Left cardiac atrium (tissue), 4 donors: ENCODE measurements at regions not wholly inside any gene's neighbourhood (a gene's known extent, or its start where the extent isn't known, plus 50 kb on each side); places are given as distances from the start of the nearest gene placed in this dataset.
"Not testable (repeated sequence)": the region's sequence is repeated elsewhere in the genome, so short reads cannot be mapped to it uniquely, and the experiment has no call there.

Experiments
- ATAC-seq, 2 donors: fragments of 200-7000 bp; cut with Tn5 transposase; one replicate each; pipeline ENCODE4 v1.9.1; 2020; ENCODE audit warnings: mild to moderate bottlenecking in 2 of 2, moderate library complexity in 2 of 2
- DNase-seq: peaks from one replicate; pipeline ENCODE4 v3.0.0-alpha.2; 2020
- intact Hi-C, 2 donors: fragments of 100-400 bp; cut with DNase I; formaldehyde crosslinking; loops; one replicate each; pipeline versions ENCODE4 v1.14.1 to v1.15.1; 2022 to 2023
- donor health status: DM: no; HTN: yes; CAD: no.
- donor health status: DM: no; HTN: yes; CAD: no; lungs with severe emphysema.
- donor health status: DM: yes; HTN: yes; CAD: no.
- donor health status: Dilated cardiomyopathy.

DNA sequence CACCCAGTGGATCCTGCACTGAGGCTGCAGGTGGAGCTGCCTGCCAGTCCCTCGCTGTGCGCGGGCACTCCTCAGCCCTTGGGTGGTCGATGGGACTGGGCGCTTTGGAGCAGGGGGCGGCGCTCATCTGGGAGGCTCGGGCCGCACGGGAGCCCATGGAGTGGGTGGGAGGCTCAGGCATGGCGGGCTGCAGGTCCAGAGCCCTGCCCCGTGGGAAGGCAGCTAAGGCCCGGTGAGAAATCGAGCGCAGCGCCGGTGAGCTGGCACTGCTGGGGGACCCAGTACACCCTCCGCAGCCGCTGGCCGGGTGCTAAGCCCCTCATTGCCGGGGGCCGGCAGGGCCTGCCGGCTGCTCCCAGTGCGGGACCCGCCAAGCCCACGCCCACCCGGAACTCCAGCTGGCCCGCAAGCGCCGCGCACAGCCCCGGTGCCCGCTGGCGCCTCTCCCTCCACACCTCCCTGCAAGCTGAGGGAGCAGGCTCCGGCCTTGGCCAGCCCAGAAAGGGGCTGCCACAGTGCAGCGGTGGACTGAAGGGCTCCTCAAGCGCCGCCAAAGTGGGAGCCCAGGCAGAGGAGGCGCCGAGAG, 1636.5 kb downstream of the BRINP3 start:
- intact Hi-C loops, DNase-seq, ATAC-seq: not testable (repeated sequence)

DNA sequence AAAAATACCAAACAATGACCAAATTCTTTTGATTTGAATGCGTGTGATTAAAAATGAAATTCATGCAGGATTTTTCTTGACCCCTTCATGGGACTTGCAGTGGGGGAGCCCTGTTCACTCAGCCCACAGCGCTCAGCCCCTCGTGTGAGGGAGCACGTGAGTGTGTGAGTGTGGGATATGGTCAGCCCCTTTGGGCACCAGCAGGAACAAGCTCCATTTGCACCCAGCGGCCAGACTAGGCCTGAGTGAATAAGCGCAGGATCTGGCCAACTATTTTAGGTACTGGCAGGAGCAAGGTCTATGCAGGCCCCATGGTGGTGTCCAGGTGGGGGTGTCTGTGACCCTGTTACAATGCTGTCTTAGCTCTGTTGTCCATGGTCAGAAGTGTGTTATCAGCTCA, 1631.2 kb downstream of the BRINP3 start:
- ATAC-seq, result no peak
- no peak for DNase-seq
- intact Hi-C loops, result no loop called here

DNA sequence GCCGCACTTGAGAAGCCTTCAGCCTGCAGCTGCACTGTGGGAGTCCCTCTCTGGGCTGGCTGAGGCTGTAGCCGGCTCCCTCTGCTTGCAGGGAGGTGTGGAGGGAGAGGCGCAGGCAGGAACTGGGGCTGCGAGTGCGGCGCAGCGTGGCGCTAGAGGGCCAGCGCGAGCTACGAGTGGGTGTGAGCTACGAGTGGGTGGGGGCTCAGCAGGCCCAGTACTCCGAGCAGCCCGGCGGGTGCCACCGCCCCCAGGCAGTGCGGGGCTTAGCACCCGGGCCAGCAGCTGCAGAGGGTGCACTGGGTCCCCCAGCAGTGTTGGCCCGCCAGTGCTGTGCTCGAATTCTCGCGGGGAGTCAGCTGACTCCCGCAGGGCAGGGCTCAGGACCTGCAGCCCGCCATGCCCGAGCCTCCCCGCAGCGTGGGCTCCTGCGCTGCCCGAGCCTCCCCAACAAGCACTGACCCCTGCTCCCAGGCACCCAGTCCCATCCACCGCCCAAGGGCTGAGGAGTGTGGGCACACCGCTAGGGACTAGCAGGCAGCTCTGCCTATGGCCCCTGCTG, 1620.1 kb downstream of the BRINP3 start:
- no peak for ATAC-seq
- intact Hi-C loops, result no loop called here
- no peak for DNase-seq

DNA sequence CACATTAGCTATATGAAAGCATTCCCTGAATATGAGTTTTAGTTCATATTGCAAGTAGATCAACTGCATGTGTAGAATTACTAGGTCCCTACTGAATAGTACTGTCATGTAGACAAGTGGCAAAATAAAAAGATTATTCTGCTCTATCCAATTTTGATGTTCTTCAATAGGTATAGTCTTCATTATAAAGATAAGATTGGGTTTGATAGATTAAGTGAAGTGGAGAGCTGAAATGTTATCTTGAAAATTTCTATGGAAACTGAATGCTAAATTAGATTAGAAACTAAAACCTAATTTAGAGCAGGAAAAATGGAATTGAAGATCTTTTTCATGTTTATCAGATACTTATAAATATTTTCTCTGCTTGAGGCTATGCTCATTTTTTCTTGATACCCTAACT, 1610.0 kb downstream of the BRINP3 start:
- DNase-seq (no peak), ATAC-seq (no peak)
- intact Hi-C loops, result no loop called here

DNA sequence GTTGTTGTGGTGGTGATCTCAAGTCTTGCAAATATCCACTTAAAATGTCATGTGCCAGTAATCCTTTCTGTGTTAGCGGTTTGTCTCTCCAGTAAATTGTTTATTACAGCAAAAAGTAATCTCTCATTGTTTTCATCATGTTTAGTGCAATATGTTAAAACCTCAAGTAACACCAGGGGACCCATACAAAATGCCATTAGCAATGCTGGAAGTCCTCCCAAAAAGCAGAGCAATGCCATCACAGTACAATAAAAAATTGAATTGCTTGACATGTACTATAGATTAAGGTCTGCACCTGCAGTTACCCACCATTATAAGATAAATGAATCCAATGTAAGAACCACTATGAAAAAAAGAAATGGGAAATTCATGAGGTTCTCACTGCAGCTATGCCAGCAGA, 1606.5 kb downstream of the BRINP3 start:
- ATAC-seq (no peak), DNase-seq (no peak)
- intact Hi-C loops, result no loop called here

DNA sequence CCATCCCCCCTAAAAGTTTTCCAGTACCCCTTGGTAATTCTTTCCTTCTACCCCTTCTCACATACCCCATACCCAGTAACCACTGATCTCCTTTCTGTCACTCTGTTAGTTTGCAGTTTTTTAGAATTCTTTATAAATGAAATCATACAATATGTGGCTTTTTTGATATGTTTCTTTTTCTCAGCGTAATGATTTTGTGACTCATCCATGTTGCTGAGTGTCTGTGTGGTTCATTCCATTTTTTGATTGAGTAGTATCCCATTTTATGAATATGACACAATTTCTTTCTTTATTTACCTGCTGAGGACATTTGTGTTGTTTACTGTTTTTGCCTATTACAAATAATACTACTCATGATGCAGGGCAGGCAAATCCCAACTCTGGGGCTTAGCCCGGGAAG, 1605.3 kb downstream of the BRINP3 start:
- DNase-seq, result no peak
- intact Hi-C loops, result no loop called here
- no peak for ATAC-seq

DNA sequence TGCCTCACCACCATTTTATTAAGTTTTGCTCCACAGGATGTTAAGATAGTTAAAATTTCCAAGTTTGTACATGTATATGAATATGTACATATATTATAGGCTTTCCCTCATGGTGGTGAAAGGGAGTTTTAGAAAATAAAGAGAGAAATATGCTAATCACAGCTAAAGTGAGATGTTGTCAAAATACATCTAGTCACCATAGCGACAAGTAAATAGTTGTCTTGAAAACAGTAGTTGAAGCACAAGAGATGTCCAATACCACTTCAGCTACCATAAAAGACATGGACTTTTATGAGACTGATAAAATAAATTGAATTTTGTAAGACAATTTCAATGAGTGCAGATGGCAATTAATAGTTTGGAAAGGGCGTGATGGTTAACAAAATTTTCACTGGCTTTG, 1600.0 kb downstream of the BRINP3 start:
- intact Hi-C loops, result no loop called here
- ATAC-seq (no peak), DNase-seq (no peak)

DNA sequence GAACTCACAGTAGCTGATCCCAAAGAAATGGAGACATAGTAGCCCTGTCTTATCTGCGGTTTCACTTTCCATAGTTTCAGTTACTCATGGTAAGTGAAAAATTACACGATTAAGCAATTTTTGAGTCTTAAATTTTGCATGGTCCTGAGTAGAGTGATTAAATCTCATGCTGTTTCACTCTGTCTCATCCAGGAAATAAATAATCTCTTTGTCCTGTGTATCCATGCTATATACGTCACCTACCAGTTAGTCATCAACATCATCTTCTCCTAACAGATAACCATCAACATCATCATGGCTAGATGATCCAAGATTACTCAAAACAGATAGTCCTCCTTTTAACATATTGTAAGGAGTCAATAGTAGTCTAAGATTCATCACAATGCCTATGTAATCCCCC, 1589.3 kb downstream of the BRINP3 start:
- DNase-seq, result no peak
- no peak for ATAC-seq
- intact Hi-C loops, result no loop called here

DNA sequence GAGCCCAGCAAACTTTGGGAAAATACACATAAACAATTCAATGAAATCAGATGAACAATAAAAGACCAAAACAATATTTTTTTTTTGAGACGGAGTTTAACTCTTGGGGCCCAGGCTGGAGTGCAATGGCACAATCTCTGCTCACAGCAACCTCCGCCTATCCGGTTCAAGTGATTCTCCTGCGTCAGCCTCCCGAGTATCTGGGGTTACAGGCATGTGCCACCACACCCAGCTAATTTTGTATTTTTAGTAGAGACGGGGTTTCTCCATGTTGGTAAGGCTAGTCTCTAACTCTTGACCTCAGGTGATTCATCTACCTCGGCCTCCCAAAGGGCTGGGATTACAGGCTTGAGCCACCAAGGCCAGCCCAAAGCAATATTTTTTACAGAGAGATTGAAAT, 1588.5 kb downstream of the BRINP3 start:
- intact Hi-C loops, result no loop called here
- no peak for DNase-seq
- no peak for ATAC-seq

DNA sequence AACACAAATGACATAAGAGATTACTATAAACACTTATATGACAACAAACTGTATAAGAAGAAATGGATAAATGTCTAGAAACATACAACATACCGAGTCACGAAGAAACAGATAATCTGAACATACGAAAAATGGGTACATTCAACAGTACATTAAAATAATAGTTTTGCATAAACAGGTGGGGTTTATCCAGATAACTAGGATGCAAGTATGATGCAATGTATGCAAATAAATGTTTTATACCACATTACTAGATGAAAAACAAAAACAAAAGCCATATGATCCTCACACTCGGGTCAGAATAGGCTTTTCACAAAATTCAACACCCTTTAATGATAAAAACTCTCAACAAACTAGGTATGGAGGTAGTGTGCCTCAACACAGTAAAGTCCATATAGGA, 1585.7 kb downstream of the BRINP3 start:
- intact Hi-C loops, result no loop called here
- DNase-seq (no peak), ATAC-seq (no peak)

DNA sequence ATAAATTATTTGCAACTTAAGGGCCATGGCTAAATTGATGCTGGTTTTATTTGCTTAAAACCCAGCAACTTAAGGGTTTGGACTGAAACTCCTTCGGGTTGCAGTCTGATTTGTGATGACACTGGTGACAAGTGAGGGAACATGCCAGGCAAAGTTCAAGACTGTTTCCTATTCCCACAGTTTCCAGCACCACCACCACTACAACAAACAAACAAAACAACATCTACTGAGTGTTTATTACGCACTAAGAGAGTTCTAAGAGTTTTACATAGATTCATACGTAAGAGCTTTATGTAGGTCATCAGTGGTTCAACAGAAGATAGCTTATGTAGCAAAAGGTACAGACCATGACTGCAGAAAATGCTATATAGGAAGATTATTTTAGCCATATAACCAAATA, 1582.1 kb downstream of the BRINP3 start:
- no peak for DNase-seq
- intact Hi-C loops, result no loop called here
- no peak for ATAC-seq

DNA sequence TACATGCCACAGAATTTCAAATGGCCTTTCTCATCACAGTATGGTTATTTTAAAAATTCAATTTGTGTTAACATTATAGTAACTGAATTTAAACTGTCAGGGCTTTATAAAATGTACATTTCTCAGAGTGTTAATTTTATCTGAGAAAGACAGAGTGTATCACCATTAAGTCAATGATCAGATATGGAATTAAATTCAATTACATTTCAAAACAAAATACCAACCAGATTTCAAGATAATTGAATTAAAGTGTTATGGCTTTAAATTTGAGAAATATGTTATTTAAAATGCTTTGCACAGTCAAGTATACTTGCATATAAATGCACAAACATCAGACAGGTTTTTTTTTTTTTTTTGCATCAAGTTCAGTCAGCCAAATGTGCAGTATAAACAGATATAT, 1574.4 kb downstream of the BRINP3 start:
- no peak for DNase-seq

DNA sequence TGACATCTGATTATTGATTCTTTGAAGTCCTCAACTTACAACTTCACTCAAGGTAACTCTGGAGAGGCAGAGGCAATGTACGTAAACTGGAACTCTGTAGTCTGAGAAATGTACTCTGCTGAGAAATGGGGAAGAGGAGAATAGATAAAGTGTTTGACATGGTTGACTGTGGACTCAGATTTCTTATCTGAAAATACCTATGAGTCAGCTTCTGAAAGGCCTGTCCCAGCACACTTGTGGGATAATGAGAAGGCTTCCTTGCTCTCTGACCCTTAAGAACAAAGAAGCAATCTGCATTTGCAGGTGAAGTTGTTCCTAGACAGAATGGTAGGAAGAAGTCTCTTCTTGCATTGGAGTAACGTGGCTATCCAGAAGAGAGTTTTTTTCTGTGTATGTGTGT, 1573.5 kb downstream of the BRINP3 start:
- DNase-seq (no peak), ATAC-seq (no peak)
- intact Hi-C loops, result no loop called here

More for the DNA sequence above, 1574.4 kb downstream of the BRINP3 start:
- intact Hi-C loops, result no loop called here
- no peak for ATAC-seq

DNA sequence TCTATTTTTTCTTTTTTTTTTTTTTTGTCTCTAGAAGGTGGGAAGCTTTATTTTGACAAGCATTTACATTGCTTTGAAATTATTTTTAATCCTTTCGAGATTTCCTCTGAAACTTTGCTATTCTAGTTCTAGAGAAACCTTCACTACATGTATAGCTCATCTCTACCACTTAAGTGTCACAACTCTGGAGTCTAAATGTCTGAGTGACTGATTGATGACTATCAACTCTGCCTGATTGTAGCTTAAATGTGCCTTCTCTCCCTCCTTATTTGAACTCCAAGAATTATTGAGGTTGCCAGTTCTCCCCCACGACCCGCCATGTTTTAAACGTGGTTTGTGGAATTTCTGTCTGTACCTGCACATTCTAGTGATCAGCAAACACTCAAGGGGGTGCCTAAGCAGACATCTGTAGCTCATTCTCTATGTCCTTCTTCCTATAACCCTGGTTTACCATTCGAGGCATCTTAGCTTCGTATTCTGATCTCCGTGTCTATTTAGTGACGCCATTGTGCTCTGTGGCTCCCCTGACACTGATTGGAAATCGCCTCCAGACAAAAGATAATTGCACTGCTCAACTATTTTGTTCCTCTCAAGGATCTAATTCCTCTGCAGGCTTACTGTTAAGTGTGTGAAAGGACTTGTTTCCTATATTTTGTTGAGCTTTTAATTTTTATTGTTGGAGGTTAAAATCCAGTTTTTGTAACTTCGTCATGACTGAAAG, 1570.6 kb downstream of the BRINP3 start:
- intact Hi-C loops, result no loop called here
- no peak for ATAC-seq

DNA sequence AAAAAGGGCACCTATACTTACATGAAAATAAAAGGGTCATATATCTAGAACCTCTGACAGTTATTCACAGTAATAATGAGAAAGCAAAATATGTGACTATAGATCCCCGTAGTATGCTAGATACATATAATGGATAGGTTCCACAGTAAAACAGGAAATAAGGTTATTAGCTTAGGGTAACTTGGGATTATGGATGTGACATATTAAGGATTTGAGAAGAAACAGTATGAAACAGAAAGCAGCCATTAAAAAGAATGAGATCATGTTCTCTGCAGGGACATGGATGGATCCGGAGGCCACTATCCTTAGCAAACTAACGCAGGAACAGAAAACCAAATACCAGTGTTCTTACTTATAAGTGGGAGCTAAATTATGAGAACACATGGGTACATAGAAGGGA, 1547.3 kb downstream of the BRINP3 start:
- ATAC-seq (no peak), DNase-seq (no peak)
- intact Hi-C loops, result no loop called here

More for the DNA sequence above, 1570.6 kb downstream of the BRINP3 start:
- DNase-seq, result no peak

DNA sequence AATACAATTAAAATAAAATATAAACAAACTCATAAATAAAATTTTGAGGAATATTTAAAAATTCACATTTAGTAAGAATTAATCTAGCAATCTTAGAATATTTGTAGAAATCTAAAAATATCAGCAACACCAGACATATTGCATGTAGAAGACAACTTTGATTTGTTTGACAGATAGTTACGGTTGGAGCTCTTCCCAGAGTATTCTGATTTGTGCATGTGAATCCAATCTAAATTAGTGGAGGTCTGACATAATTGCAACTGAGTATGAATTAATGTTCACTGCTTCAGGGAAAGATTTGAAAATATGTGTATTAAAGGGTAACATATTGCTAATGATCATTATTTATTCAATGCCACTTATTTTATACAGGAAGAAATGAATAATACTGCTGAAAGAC, 1546.2 kb downstream of the BRINP3 start:
- intact Hi-C loops, result no loop called here
- DNase-seq (no peak), ATAC-seq (no peak)

DNA sequence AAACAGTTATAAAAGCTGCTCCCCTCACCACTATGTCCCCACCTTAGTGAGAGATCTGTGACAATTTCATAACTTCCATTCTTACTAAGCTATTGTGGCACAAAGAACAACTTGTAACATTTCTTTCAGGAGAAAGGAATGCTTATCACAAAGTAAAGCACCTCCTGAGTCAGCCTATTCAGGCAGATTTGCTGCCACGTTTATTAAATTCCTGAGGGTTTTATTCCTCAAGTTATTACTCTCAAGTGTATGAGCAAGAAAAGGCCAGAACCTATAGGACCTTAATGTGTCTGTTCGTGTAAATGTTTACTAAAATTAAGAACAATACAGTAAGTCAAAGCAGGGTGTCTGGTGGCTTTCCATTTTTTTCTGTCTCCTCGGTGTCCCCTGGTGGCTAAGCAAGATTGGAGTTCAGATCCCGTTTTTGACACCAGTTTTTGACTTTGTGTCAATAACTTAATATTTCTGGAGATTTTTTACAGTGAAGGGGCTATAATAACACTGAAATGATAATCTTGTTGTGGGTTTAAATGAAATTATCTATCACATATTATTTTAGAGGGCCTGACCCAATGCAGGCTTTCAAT, 1539.6 kb downstream of the BRINP3 start:
- intact Hi-C loops, result no loop called here
- ATAC-seq (no peak), DNase-seq (no peak)

DNA sequence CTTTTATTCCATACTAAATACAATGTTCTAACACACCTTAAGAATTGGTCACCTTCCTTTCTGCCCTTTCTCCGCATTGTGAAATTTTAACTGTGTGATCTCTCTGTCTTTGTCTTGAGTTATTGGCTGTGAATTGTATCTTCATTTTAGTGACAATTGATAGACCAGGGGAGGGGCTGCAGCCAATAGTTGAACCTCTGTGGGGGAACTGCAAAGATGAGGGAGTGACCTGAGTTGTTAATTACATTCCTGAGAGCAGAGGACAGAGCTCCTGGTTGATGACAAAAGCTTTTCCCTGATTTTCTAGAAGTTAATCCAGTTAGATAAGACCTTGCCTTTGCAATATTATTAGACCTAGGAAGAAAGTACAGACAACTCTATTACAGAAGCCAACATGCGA, 1535.7 kb downstream of the BRINP3 start:
- no peak for DNase-seq
- ATAC-seq, result no peak
- intact Hi-C loops, result no loop called here

DNA sequence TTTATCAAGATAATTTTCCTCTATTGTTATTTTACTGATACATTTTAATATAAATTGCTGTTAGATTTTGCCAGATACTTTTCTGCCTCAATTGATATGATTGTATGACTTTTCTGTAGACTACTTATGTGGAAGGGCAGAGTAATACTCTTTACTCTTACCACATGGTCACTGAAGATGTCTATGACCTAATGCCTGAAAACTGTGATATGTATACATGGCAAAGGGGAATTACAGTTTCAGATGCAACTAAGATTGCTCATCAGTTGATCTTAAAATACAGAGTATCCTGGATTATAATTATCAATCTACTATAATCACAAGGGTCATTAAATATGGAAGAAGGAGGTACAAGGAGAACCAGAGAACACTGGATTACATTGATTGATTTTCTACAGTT, 1528.0 kb downstream of the BRINP3 start:
- DNase-seq, result no peak
- intact Hi-C loops, result no loop called here
- ATAC-seq, result no peak

DNA sequence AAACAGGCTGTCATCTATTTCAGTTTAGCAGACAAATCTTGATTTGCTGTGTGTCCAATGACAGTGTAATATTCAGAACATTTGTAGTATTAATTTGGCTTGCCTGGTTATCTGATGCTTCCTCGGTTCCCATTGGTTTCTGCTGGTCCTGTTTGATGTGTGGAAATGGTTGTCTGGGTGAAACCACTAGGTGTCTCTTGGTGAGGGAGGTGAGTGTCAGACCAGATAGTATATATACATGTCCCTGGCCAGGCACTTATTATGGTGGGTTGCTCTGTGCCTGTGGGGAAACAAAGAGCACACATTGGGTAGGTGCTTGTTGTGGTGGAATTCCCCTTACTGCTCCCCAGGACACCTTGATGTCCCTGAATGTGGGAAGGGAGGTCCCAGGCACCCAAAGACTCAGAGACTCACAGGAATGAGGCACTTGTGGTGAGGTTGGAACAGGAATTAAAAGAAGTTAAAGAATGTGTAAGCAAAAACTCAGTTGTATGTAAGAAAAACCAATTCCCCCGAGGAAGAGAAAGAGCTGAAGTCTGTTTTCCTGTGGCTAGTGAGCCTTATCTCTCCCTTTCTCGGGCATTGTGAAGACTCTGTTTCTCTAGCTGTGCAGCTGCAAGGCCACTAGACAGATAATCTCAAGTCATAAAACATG, 1519.1 kb downstream of the BRINP3 start:
- DNase-seq (no peak), ATAC-seq (no peak)
- intact Hi-C loops, result no loop called here
